ENCODE measurements at regions not wholly inside any gene's neighbourhood (a gene's known extent, or its start where the extent isn't known, plus 50 kb on each side); places are given as distances from the start of the nearest gene placed in this dataset.

DNA sequence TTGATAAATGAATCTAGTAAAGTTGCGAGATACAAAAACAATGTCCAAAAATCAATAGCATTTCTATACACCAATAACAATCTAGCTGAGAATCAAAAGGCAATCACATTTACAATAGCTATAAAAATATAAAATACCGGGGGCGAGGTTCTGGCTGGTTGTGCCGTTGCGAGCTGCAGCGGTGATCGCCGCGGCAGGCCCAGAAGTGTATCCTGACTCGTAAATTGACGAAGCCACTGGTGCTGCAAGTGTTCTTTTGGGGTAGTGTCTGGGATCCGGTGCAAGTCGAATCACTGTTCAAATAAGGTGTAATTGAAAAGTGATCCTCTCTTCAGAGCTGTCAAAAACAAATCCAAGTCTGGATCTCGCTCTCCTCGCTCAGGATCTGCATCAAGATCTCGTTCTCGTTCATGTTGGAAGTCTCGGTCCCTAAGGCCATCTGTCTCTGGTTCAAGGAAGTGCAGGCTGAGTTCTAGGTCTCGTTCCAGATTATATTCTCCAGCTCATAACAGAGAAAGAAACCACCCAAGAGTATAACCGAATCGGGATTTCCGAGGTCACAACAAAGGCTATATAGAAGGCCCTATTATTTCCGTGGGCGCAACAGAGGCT lies 80.1 kb upstream of the STT3B start:
- Histone ChIP-seq H3K27me3 (ENCODE audit: control insufficient read depth in 2 of 2, insufficient read depth in 2 of 2, low read length in 2 of 2) (no peaks in the 10 kb centered on the region), H3K9me3 (replicated peaks; ENCODE audit: control insufficient read depth, insufficient read depth, low read length) (no peaks in the 10 kb centered on the region), H3K9ac (replicated peaks; ENCODE audit: extremely low read depth, insufficient read depth, low read length) (no peak overlapping the region), H3K36me3 (ENCODE audit: control insufficient read depth in 2 of 2, extremely low read depth in 1 of 2, insufficient read depth in 2 of 2, low read length in 2 of 2) (no peaks in the 10 kb centered on the region), H3K9me1 (replicated peaks; ENCODE audit: control insufficient read depth, extremely low read depth, insufficient read depth, low read length) (no peaks in the 10 kb centered on the region), H3K27ac (ENCODE audit: insufficient read depth, low read depth, low read length) (no peak overlapping the region), H3K4me2 (ENCODE audit: insufficient read depth, low read length) (no peak overlapping the region), H3K4me1 (ENCODE audit: control insufficient read depth, extremely low read depth, insufficient read depth, low read length) (no peaks in the 10 kb centered on the region), H3K4me3 (replicated peaks in 1 of 3; ENCODE audit: insufficient read depth in 1 of 3, low read depth in 1 of 3, low read length in 3 of 3) (no peak overlapping the region), H4K20me1 (replicated peaks; ENCODE audit: control insufficient read depth, extremely low read depth, insufficient read depth, low read length) (no peaks in the 10 kb centered on the region), H2AFZ (ENCODE audit: low read depth, low read length) (no peak overlapping the region), H3K79me2 (ENCODE audit: control insufficient read depth, insufficient read depth, low read length) (no peaks in the 10 kb centered on the region)
- no peak for TF ChIP-seq EZH2 (IDR thresholded peaks at IDR 0.05; ENCODE audit: borderline replicate concordance, low read depth, low read length, severe bottlenecking)
- no peak for TF ChIP-seq POLR2A (IDR thresholded peaks at IDR 0.05; ENCODE audit: low read depth, low read length)
- no peak for TF ChIP-seq FOS (IDR thresholded peaks at IDR 0.05; ENCODE audit: borderline replicate concordance, insufficient read depth, low read length)
- TF ChIP-seq MYC (IDR thresholded peaks at IDR 0.05; ENCODE audit: low read depth, low read length), result no peak
- no peak for TF ChIP-seq JUN (IDR thresholded peaks at IDR 0.05; ENCODE audit: borderline replicate concordance, insufficient read depth, insufficient read length, low read depth)
- TF ChIP-seq GATA2 (IDR thresholded peaks at IDR 0.05; ENCODE audit: insufficient read depth, insufficient read length, low read depth, low read length), result no peak
- TF ChIP-seq, protein P1, sequence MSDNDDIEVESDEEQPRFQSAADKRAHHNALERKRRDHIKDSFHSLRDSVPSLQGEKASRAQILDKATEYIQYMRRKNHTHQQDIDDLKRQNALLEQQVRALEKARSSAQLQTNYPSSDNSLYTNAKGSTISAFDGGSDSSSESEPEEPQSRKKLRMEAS (IDR thresholded peaks at IDR 0.05; ENCODE audit: insufficient read depth, insufficient read length), result no peak
- TF ChIP-seq, protein P2, sequence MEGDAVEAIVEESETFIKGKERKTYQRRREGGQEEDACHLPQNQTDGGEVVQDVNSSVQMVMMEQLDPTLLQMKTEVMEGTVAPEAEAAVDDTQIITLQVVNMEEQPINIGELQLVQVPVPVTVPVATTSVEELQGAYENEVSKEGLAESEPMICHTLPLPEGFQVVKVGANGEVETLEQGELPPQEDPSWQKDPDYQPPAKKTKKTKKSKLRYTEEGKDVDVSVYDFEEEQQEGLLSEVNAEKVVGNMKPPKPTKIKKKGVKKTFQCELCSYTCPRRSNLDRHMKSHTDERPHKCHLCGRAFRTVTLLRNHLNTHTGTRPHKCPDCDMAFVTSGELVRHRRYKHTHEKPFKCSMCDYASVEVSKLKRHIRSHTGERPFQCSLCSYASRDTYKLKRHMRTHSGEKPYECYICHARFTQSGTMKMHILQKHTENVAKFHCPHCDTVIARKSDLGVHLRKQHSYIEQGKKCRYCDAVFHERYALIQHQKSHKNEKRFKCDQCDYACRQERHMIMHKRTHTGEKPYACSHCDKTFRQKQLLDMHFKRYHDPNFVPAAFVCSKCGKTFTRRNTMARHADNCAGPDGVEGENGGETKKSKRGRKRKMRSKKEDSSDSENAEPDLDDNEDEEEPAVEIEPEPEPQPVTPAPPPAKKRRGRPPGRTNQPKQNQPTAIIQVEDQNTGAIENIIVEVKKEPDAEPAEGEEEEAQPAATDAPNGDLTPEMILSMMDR (IDR thresholded peaks at IDR 0.05; ENCODE audit: extremely low read depth in 1 of 2, insufficient read depth in 1 of 2, low read depth in 1 of 2, low read length in 2 of 2), result no peak
- TF ChIP-seq POLR2AphosphoS5 (IDR thresholded peaks at IDR 0.05; ENCODE audit: insufficient read depth, low read depth, low read length), result no peak
- intact Hi-C loops (cut with micrococcal nuclease) (no loop called here), dilution Hi-C loops (cut with MboI; ENCODE audit: extremely low pct_ligation_motif_present, low sequenced_read_pairs) (no loop called here)
- ChIA-PET POLR2A (no interaction called here), CTCF (interaction anchor here (1.5 kb wide), 1 partner anchor 519 kb away, joined by 3 read pairs; no protein-coding TSS in a partner anchor)
- no peak for FAIRE-seq
- no peak for DNase-seq (ENCODE audit: low read depth, low spot score)
- no TSS peak for BruUV-seq (replicated peaks)

Measured in endothelial cell of umbilical vein (primary cell).